HepG2 (cell line): ENCODE measurements at regions not wholly inside any gene's neighbourhood (a gene's known extent, or its start where the extent isn't known, plus 50 kb on each side); places are given as distances from the start of the nearest gene placed in this dataset.

Source experiments
- ATAC-seq: fragments of 200-7000 bp; cut with Tn5 transposase; 3 replicates; pipeline ENCODE4 v1.9.1; 2020; ENCODE audit warnings: mild to moderate bottlenecking, moderate library complexity
- BruUV-seq: library from RNA; stranded (reverse); fragments of 400-500 nt; replicated peaks from 2 replicates; lab custom pipeline; 2021; lab: Mats Ljungman, UMichigan
- CTCF ChIA-PET: fragments of 300-600 bp; formaldehyde crosslinking; extraction: SDS; loops from one replicate; lab custom pipeline; 2021; ENCODE audit warnings: low total read pairs, inconsistent platforms, low intra/inter-chr PET ratio; lab: Yijun Ruan, JAX
- POLR2A ChIA-PET: fragments of 350-600 bp; sonication (Branson Sonifier 250); formaldehyde crosslinking; loops from one replicate; lab custom pipeline; 2020; ENCODE audit warnings: antibody characterized with exemption, inconsistent platforms; lab: Yijun Ruan, JAX
- DNase-seq: peaks from one replicate; pipeline ENCODE4 v3.0.0-alpha.2; 2015; ENCODE audit warnings: low spot score
- FAIRE-seq: peaks from 3 replicates; lab custom pipeline; 2011; peaks lifted over from hg19 to GRCh38; lab: Jason Lieb, UNC
- H2AFZ ChIP-seq: one replicate; pipeline ENCODE4 v1.6.1; 2011; ENCODE audit warnings: low read length, inconsistent platforms
- H3K27ac ChIP-seq: fragments of 300-600 bp; 3 replicates; pipeline ENCODE4 v1.8.0; 2011; ENCODE audit warnings: mixed run types, mild to moderate bottlenecking, mixed read lengths, low read length, inconsistent platforms; ENCODE audit not compliant: insufficient read depth; ENCODE audit errors: extremely low read length
- H3K27me3 ChIP-seq, 2 experiments: fragments of 200-600 bp in 1 of 2; 2 replicates in 1 of 2; 3 replicates in 1 of 2; pipeline versions ENCODE4 v1.6.0 to v1.8.0; 2011; ENCODE audit warnings: low read length in 2 of 2, mild to moderate bottlenecking in 2 of 2, moderate library complexity in 2 of 2, inconsistent platforms in 1 of 2; ENCODE audit not compliant: insufficient read depth in 2 of 2, control insufficient read depth in 1 of 2
- H3K36me3 ChIP-seq, 2 experiments: fragments of 200-600 bp in 1 of 2; replicated peaks in 1 of 2; 2 replicates in 1 of 2; 3 replicates in 1 of 2; pipeline versions ENCODE4 v1.5.1 to v1.8.0; 2011; ENCODE audit warnings: low read length in 2 of 2, inconsistent platforms in 1 of 2; ENCODE audit not compliant: insufficient read depth in 2 of 2, control insufficient read depth in 1 of 2
- H3K4me1 ChIP-seq: 2 replicates; pipeline ENCODE4 v1.5.1; 2012; ENCODE audit warnings: low read length, inconsistent platforms; ENCODE audit not compliant: insufficient read depth
- H3K4me2 ChIP-seq: 2 replicates; pipeline ENCODE4 v1.6.0; 2011; ENCODE audit warnings: low read depth, low read length, inconsistent platforms
- H3K4me3 ChIP-seq, 3 experiments: fragments of 200-600 bp in 1 of 3; sonication (generic), shearing (Covaris generic) in 1 of 3; replicated peaks in 1 of 3; 2 replicates each; pipeline ENCODE4 v1.5.1; 2011 to 2016; ENCODE audit warnings: low read length in 3 of 3, inconsistent platforms in 2 of 3, low read depth in 2 of 3, mild to moderate bottlenecking in 2 of 3, control low read depth in 1 of 3, mixed read lengths in 1 of 3; ENCODE audit not compliant: insufficient read depth in 1 of 3
- H3K79me2 ChIP-seq: one replicate; pipeline ENCODE4 v1.6.1; 2011; ENCODE audit warnings: low read length, inconsistent platforms; ENCODE audit not compliant: insufficient read depth
- H3K9ac ChIP-seq: 2 replicates; pipeline ENCODE4 v1.6.0; 2011; ENCODE audit warnings: mild to moderate bottlenecking, low read depth, low read length, inconsistent platforms; ENCODE audit not compliant: insufficient read depth
- H3K9me3 ChIP-seq: 2 replicates; pipeline ENCODE4 v1.5.1; 2012; ENCODE audit warnings: mild to moderate bottlenecking, low read length
- H4K20me1 ChIP-seq: 2 replicates; pipeline ENCODE4 v1.6.0; 2011; ENCODE audit warnings: inconsistent platforms, mild to moderate bottlenecking, low read length, moderate library complexity; ENCODE audit not compliant: insufficient read depth
- SMYD3 ChIP-seq: sonication (generic); formaldehyde crosslinking; IDR thresholded peaks from 2 replicates; pipeline ENCODE4 v1.8.1; 2023; ENCODE audit warnings: mild to moderate bottlenecking, missing genetic modification reagents
- ZNF296 ChIP-seq: sonication (generic); formaldehyde crosslinking; conservative IDR thresholded peaks from 2 replicates; pipeline ENCODE4 v1.5.0; 2020; ENCODE audit warnings: mild to moderate bottlenecking, missing genetic modification reagents
- WGBS: methylation state at CpG from one replicate; pipeline ENCODE4 v1.1.6; 2017; ENCODE audit warnings: low lambda C conversion rate; 5-methylcytosine and 5-hydroxymethylcytosine counted together
- in situ Hi-C: cut with HindIII; loops from 2 replicates; pipeline ENCODE4 v1.10.0; 2017; ENCODE audit warnings: low pct_unique_long_range_greater_than_20kb; ENCODE audit not compliant: extremely low pct_ligation_motif_present
- intact Hi-C: fragments of 100-400 bp; cut with micrococcal nuclease; formaldehyde crosslinking; loops from one replicate; pipeline ENCODE4 v1.10.0; 2022; ENCODE audit not compliant: unreplicated experiment
- TF ChIP-seq, protein P1 (sequence below): IDR thresholded peaks from 2 replicates; pipeline ENCODE4 v1.6.1; 2012; ENCODE audit warnings: low read length, improper control_type of control experiment
- TF ChIP-seq, protein P2 (sequence below): sonication (generic); formaldehyde crosslinking; IDR thresholded peaks from 2 replicates; pipeline ENCODE4 v1.4.0; 2020; ENCODE audit warnings: mild to moderate bottlenecking, missing genetic modification reagents, borderline replicate concordance
- TF ChIP-seq, protein P3 (sequence below): sonication (generic); formaldehyde crosslinking; IDR thresholded peaks from 2 replicates; pipeline ENCODE4 v1.8.1; 2023; ENCODE audit warnings: mild to moderate bottlenecking, inconsistent platforms, moderate library complexity, missing genetic modification reagents, borderline replicate concordance

DNA sequence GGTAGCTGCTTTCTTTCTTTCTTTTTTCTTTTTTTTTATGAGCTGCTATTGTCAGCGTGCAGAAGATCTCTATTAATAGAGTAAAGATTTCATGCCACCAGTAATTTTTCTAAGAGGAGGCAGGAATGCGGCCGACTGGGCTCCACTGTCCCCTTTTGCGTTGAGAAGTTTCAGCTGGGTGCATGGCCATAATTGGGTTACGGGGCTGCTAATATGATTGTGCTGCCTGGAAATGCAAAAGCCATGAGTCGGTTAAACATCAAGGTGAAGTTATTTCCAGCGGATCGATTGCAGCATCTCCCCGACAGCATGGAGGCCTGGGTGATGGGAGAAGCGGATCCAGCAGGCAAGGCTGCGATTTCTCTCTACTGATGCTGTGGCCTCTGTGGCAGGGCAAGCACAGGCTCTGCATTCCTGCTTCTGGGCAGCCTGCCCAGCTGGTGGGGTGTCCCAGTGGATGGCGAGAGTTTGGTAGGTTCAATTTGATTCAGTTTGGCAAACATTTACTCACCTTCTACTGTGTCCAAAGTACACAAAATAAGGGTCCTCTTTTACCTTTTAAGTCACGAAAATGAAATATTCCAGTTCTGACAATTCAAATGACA, 54.4 kb upstream of the PRMT8 start (continued):
- TF ChIP-seq, protein P1, sequence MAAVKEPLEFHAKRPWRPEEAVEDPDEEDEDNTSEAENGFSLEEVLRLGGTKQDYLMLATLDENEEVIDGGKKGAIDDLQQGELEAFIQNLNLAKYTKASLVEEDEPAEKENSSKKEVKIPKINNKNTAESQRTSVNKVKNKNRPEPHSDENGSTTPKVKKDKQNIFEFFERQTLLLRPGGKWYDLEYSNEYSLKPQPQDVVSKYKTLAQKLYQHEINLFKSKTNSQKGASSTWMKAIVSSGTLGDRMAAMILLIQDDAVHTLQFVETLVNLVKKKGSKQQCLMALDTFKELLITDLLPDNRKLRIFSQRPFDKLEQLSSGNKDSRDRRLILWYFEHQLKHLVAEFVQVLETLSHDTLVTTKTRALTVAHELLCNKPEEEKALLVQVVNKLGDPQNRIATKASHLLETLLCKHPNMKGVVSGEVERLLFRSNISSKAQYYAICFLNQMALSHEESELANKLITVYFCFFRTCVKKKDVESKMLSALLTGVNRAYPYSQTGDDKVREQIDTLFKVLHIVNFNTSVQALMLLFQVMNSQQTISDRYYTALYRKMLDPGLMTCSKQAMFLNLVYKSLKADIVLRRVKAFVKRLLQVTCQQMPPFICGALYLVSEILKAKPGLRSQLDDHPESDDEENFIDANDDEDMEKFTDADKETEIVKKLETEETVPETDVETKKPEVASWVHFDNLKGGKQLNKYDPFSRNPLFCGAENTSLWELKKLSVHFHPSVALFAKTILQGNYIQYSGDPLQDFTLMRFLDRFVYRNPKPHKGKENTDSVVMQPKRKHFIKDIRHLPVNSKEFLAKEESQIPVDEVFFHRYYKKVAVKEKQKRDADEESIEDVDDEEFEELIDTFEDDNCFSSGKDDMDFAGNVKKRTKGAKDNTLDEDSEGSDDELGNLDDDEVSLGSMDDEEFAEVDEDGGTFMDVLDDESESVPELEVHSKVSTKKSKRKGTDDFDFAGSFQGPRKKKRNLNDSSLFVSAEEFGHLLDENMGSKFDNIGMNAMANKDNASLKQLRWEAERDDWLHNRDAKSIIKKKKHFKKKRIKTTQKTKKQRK: no peak
- TF ChIP-seq, protein P2, sequence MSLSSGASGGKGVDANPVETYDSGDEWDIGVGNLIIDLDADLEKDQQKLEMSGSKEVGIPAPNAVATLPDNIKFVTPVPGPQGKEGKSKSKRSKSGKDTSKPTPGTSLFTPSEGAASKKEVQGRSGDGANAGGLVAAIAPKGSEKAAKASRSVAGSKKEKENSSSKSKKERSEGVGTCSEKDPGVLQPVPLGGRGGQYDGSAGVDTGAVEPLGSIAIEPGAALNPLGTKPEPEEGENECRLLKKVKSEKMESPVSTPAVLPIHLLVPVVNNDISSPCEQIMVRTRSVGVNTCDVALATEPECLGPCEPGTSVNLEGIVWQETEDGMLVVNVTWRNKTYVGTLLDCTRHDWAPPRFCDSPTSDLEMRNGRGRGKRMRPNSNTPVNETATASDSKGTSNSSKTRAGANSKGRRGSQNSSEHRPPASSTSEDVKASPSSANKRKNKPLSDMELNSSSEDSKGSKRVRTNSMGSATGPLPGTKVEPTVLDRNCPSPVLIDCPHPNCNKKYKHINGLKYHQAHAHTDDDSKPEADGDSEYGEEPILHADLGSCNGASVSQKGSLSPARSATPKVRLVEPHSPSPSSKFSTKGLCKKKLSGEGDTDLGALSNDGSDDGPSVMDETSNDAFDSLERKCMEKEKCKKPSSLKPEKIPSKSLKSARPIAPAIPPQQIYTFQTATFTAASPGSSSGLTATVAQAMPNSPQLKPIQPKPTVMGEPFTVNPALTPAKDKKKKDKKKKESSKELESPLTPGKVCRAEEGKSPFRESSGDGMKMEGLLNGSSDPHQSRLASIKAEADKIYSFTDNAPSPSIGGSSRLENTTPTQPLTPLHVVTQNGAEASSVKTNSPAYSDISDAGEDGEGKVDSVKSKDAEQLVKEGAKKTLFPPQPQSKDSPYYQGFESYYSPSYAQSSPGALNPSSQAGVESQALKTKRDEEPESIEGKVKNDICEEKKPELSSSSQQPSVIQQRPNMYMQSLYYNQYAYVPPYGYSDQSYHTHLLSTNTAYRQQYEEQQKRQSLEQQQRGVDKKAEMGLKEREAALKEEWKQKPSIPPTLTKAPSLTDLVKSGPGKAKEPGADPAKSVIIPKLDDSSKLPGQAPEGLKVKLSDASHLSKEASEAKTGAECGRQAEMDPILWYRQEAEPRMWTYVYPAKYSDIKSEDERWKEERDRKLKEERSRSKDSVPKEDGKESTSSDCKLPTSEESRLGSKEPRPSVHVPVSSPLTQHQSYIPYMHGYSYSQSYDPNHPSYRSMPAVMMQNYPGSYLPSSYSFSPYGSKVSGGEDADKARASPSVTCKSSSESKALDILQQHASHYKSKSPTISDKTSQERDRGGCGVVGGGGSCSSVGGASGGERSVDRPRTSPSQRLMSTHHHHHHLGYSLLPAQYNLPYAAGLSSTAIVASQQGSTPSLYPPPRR (CRISPR knock-in tag): no peak
- TF ChIP-seq ZNF296 (CRISPR knock-in tag): no peak
- TF ChIP-seq, all 625 proteins: peak for 0

DNA sequence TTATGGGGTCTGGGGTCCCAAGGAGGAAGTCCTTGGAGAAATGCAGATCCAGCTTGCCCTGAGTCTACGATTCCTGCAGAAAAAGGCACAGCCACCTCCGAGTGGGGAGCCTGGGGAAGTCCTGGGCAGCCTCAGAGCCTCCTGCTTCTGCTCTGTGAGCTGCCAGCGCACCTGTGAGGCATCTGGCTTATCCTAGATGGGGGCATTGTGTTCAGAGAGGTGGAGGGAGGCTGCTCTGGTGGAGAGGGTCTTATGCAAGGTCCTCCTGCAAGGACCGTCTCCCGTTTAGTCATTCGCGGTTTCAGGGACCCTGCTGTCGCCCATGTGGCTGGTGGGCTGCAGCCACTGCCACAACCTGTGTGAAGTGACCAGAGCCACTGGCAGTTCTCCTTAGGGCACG, 53.0 kb upstream of the PRMT8 start:
- Histone ChIP-seq H3K9ac (no peak overlapping the region), H2AFZ (no peak overlapping the region), H3K79me2 (no peaks in the 10 kb centered on the region), H3K4me2 (no peak overlapping the region), H3K36me3 (no peaks in the 10 kb centered on the region), H3K4me1 (no peaks in the 10 kb centered on the region), H4K20me1 (no peaks in the 10 kb centered on the region), H3K4me3 (no peak overlapping the region), H3K27me3 (peaks cover 3 to 50% of the 10 kb centered on the region in 2 experiments; a peak in 3 of 5 replicates), H3K27ac (no peak overlapping the region), H3K9me3 (no peaks in the 10 kb centered on the region)
- WGBS: 38% methylated on average over 7 of the region's 9 CpGs
- POLR2A ChIA-PET: no interaction called here
- FAIRE-seq (no peak), ATAC-seq (no peak), DNase-seq (no peak)
- CTCF ChIA-PET: no interaction called here
- no TSS peak for BruUV-seq
- in situ Hi-C loops (no loop called here), intact Hi-C loops (no loop called here)
- TF ChIP-seq SMYD3 (CRISPR knock-in tag): no peak
- TF ChIP-seq, protein P3, sequence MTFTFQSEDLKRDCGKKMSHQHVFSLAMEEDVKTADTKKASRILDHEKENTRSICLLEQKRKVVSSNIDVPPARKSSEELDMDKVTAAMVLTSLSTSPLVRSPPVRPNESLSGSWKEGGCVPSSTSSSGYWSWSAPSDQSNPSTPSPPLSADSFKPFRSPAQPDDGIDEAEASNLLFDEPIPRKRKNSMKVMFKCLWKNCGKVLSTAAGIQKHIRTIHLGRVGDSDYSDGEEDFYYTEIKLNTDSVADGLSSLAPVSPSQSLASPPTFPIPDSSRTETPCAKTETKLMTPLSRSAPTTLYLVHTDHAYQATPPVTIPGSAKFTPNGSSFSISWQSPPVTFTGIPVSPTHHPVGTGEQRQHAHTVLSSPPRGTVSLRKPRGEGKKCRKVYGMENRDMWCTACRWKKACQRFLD (CRISPR knock-in tag): no peak
